ENCODE measurements at regions not wholly inside any gene's neighbourhood (a gene's known extent, or its start where the extent isn't known, plus 50 kb on each side); places are given as distances from the start of the nearest gene placed in this dataset.

- Histone ChIP-seq H3K36me3 (ENCODE audit: control insufficient read depth in 1 of 2, insufficient read depth in 2 of 2, low read length in 2 of 2) (no peaks in the 10 kb centered on the region), H3K4me1 (ENCODE audit: control insufficient read depth in 1 of 2, insufficient read depth in 2 of 2, low read length in 2 of 2) (no peaks in the 10 kb centered on the region), H3K27ac (ENCODE audit: low read length) (no peak overlapping the region), H3K9me3 (ENCODE audit: control insufficient read depth in 1 of 2, low read length in 2 of 2) (no peaks in the 10 kb centered on the region), H3K4me3 (ENCODE audit: low read depth in 1 of 2, low read length in 2 of 2) (no peak overlapping the region), H3K27me3 (ENCODE audit: low read depth, low read length) (no peaks in the 10 kb centered on the region)
Measured at GRCh38 chr4:62133977-62134376, 933.9 kb downstream of the ADGRL3 start.

- no peaks in the 10 kb centered on the region for H3K4me1 ChIP-seq (ENCODE audit: control insufficient read depth in 1 of 2, insufficient read depth in 2 of 2, low read length in 2 of 2)
- H3K27ac ChIP-seq (ENCODE audit: low read length): no peak overlapping the region
- no peaks in the 10 kb centered on the region for H3K36me3 ChIP-seq (ENCODE audit: control insufficient read depth in 1 of 2, insufficient read depth in 2 of 2, low read length in 2 of 2)
- no peaks in the 10 kb centered on the region for H3K9me3 ChIP-seq (ENCODE audit: control insufficient read depth in 1 of 2, low read length in 2 of 2)
- no peaks in the 10 kb centered on the region for H3K27me3 ChIP-seq (ENCODE audit: low read depth, low read length)
- H3K4me3 ChIP-seq (ENCODE audit: low read depth in 1 of 2, low read length in 2 of 2): no peak overlapping the region
Measured at GRCh38 chr4:62133101-62133897, 933.2 kb downstream of the ADGRL3 start.

GRCh38 chr4:62131049-62131448 is 930.9 kb downstream of the ADGRL3 start:
- Histone ChIP-seq H3K9me3 (ENCODE audit: control insufficient read depth in 1 of 2, low read length in 2 of 2) (no peaks in the 10 kb centered on the region), H3K27ac (ENCODE audit: low read length) (no peak overlapping the region), H3K4me1 (ENCODE audit: control insufficient read depth in 1 of 2, insufficient read depth in 2 of 2, low read length in 2 of 2) (no peaks in the 10 kb centered on the region), H3K27me3 (ENCODE audit: low read depth, low read length) (no peaks in the 10 kb centered on the region), H3K4me3 (ENCODE audit: low read depth in 1 of 2, low read length in 2 of 2) (no peak overlapping the region), H3K36me3 (ENCODE audit: control insufficient read depth in 1 of 2, insufficient read depth in 2 of 2, low read length in 2 of 2) (no peaks in the 10 kb centered on the region)

- Histone ChIP-seq H3K36me3 (ENCODE audit: control insufficient read depth in 1 of 2, insufficient read depth in 2 of 2, low read length in 2 of 2) (no peaks in the 10 kb centered on the region), H3K27ac (ENCODE audit: low read length) (no peak overlapping the region), H3K27me3 (ENCODE audit: low read depth, low read length) (no peaks in the 10 kb centered on the region), H3K4me1 (ENCODE audit: control insufficient read depth in 1 of 2, insufficient read depth in 2 of 2, low read length in 2 of 2) (no peaks in the 10 kb centered on the region), H3K9me3 (ENCODE audit: control insufficient read depth in 1 of 2, low read length in 2 of 2) (no peaks in the 10 kb centered on the region), H3K4me3 (ENCODE audit: low read depth in 1 of 2, low read length in 2 of 2) (no peak overlapping the region)
Measured at GRCh38 chr4:62130637-62131036, 930.5 kb downstream of the ADGRL3 start.

GRCh38 chr4:62130230-62130629 is 930.1 kb downstream of the ADGRL3 start:
- H3K27me3 ChIP-seq (ENCODE audit: low read depth, low read length): no peaks in the 10 kb centered on the region
- H3K9me3 ChIP-seq (ENCODE audit: control insufficient read depth in 1 of 2, low read length in 2 of 2): no peaks in the 10 kb centered on the region
- H3K27ac ChIP-seq (ENCODE audit: low read length): no peak overlapping the region
- no peaks in the 10 kb centered on the region for H3K4me1 ChIP-seq (ENCODE audit: control insufficient read depth in 1 of 2, insufficient read depth in 2 of 2, low read length in 2 of 2)
- no peaks in the 10 kb centered on the region for H3K36me3 ChIP-seq (ENCODE audit: control insufficient read depth in 1 of 2, insufficient read depth in 2 of 2, low read length in 2 of 2)
- H3K4me3 ChIP-seq (ENCODE audit: low read depth in 1 of 2, low read length in 2 of 2): no peak overlapping the region

All from muscle layer of duodenum (tissue), 2 donors.